IMR-90 (cell line): ENCODE measurements at regions not wholly inside any gene's neighbourhood (a gene's known extent, or its start where the extent isn't known, plus 50 kb on each side); places are given as distances from the start of the nearest gene placed in this dataset.

Source experiments
- ATAC-seq: fragments of 200-7000 bp; cut with Tn5 transposase; 2 replicates; pipeline ENCODE4 v1.9.1; 2020; ENCODE audit warnings: low read depth, mild to moderate bottlenecking, moderate library complexity
- BruUV-seq: library from RNA; stranded (reverse); fragments of 400-500 nt; replicated peaks from 2 replicates; lab custom pipeline; 2021; lab: Mats Ljungman, UMichigan
- CTCF ChIA-PET: fragments of 300-600 bp; formaldehyde crosslinking; extraction: SDS; loops from one replicate; lab custom pipeline; 2021; ENCODE audit warnings: antibody characterized with exemption; lab: Yijun Ruan, JAX
- POLR2A ChIA-PET: fragments of 300-600 bp; sonication (Branson Sonifier 250); formaldehyde crosslinking; loops from one replicate; lab custom pipeline; 2022; ENCODE audit warnings: antibody characterized with exemption; ENCODE audit not compliant: unreplicated experiment; lab: Charles Lee
- DNase-seq: peaks from one replicate; pipeline ENCODE4 v3.0.0; 2013
- H2AFZ ChIP-seq: replicated peaks from 2 replicates; pipeline ENCODE3; 2013; ENCODE audit warnings: low read length, mild to moderate bottlenecking; ENCODE audit not compliant: poor library complexity
- H2AK5ac ChIP-seq: 2 replicates; pipeline ENCODE4 v1.6.1; 2013; ENCODE audit warnings: low read depth, low read length, inconsistent platforms
- H2AK9ac ChIP-seq: replicated peaks from 2 replicates; pipeline ENCODE3; 2013; ENCODE audit warnings: mild to moderate bottlenecking, low read depth, low read length, moderate library complexity; ENCODE audit not compliant: poor library complexity
- H2BK120ac ChIP-seq: 2 replicates; pipeline ENCODE4 v1.6.1; 2013; ENCODE audit warnings: low read depth, low read length, inconsistent platforms
- H2BK15ac ChIP-seq: 3 replicates; pipeline ENCODE4 v1.6.1; 2013; ENCODE audit warnings: low read depth, low read length, inconsistent platforms
- H2BK20ac ChIP-seq: 2 replicates; pipeline ENCODE4 v1.6.1; 2013; ENCODE audit warnings: low read depth, mild to moderate bottlenecking, inconsistent platforms, low read length, moderate library complexity
- H2BK5ac ChIP-seq: 2 replicates; pipeline ENCODE4 v1.6.1; 2013; ENCODE audit warnings: mild to moderate bottlenecking, low read depth, low read length, inconsistent platforms; ENCODE audit not compliant: poor library complexity, severe bottlenecking
- H3K14ac ChIP-seq: replicated peaks from 2 replicates; pipeline ENCODE4 v1.6.1; 2013; ENCODE audit warnings: low read depth, low read length, inconsistent platforms
- H3K18ac ChIP-seq: 2 replicates; pipeline ENCODE4 v1.6.1; 2013; ENCODE audit warnings: low read depth, low read length, control low read depth
- H3K23ac ChIP-seq: 2 replicates; pipeline ENCODE4 v1.6.1; 2013; ENCODE audit warnings: low read depth, low read length, inconsistent platforms
- H3K27ac ChIP-seq: 2 replicates; pipeline ENCODE4 v1.5.1; 2013; ENCODE audit warnings: mild to moderate bottlenecking, control low read depth, low read length; ENCODE audit not compliant: insufficient read depth
- H3K27me3 ChIP-seq: 2 replicates; pipeline ENCODE4 v1.6.1; 2013; ENCODE audit warnings: low read length; ENCODE audit not compliant: control insufficient read depth, insufficient read depth
- H3K36me3 ChIP-seq: 2 replicates; pipeline ENCODE4 v1.6.1; 2013; ENCODE audit warnings: low read length, mixed read lengths; ENCODE audit not compliant: control insufficient read depth, insufficient read depth
- H3K4ac ChIP-seq: 2 replicates; pipeline ENCODE4 v1.6.1; 2013; ENCODE audit warnings: low read depth, low read length, inconsistent platforms
- H3K4me1 ChIP-seq: 2 replicates; pipeline ENCODE4 v1.6.1; 2013; ENCODE audit warnings: low read length, mixed read lengths; ENCODE audit not compliant: control insufficient read depth, insufficient read depth
- H3K4me2 ChIP-seq: 2 replicates; pipeline ENCODE4 v1.6.1; 2013; ENCODE audit warnings: low read depth, mild to moderate bottlenecking, control low read depth, low read length, moderate library complexity
- H3K4me3 ChIP-seq: 2 replicates; pipeline ENCODE4 v1.5.1; 2013; ENCODE audit warnings: low read depth, mild to moderate bottlenecking, control low read depth, low read length, moderate library complexity; ENCODE audit not compliant: insufficient read depth
- H3K56ac ChIP-seq: 2 replicates; pipeline ENCODE4 v1.6.1; 2013; ENCODE audit warnings: low read length, inconsistent platforms; ENCODE audit not compliant: insufficient read depth; ENCODE audit errors: extremely low read depth
- H3K79me1 ChIP-seq, 2 experiments: 2 replicates each; pipeline ENCODE4 v1.6.1; 2013; ENCODE audit warnings: low read length in 2 of 2, inconsistent platforms in 1 of 2, low read depth in 1 of 2
- H3K9ac ChIP-seq: 2 replicates; pipeline ENCODE4 v1.6.1; 2013; ENCODE audit warnings: low read depth, low read length, control low read depth
- H3K9me1 ChIP-seq: 2 replicates; pipeline ENCODE4 v1.6.1; 2013; ENCODE audit warnings: low read length, inconsistent platforms; ENCODE audit not compliant: insufficient read depth
- H3K9me3 ChIP-seq: 2 replicates; pipeline ENCODE4 v1.6.1; 2013; ENCODE audit warnings: low read length; ENCODE audit not compliant: control insufficient read depth, insufficient read depth
- H4K20me1 ChIP-seq: 2 replicates; pipeline ENCODE4 v1.6.1; 2013; ENCODE audit warnings: low read length, inconsistent platforms; ENCODE audit not compliant: insufficient read depth
- H4K5ac ChIP-seq: 2 replicates; pipeline ENCODE4 v1.6.1; 2013; ENCODE audit warnings: mild to moderate bottlenecking, low read depth, low read length, control low read depth
- H4K8ac ChIP-seq, 2 experiments: 2 replicates each; pipeline ENCODE4 v1.6.1; 2013; ENCODE audit warnings: low read depth in 2 of 2, low read length in 2 of 2, control low read depth in 1 of 2, inconsistent platforms in 1 of 2
- H4K91ac ChIP-seq: 2 replicates; pipeline ENCODE4 v1.6.1; 2013; ENCODE audit warnings: low read depth, low read length, inconsistent platforms; ENCODE audit not compliant: insufficient read depth
- BHLHE40 ChIP-seq: fragments of 150-350 bp; IDR thresholded peaks from 2 replicates; pipeline ENCODE4 v1.6.1; 2016; ENCODE audit warnings: mild to moderate bottlenecking, low read depth, low read length
- CEBPB ChIP-seq: IDR thresholded peaks from 2 replicates; pipeline ENCODE4 v1.6.1; 2012; ENCODE audit warnings: low read depth, low read length, improper control_type of control experiment
- CHD1 ChIP-seq: IDR thresholded peaks from 2 replicates; pipeline ENCODE4 v1.6.1; 2012; ENCODE audit warnings: low read depth, low read length, improper control_type of control experiment
- FOS ChIP-seq: fragments of 150-350 bp; IDR thresholded peaks from 2 replicates; pipeline ENCODE4 v1.6.1; 2016; ENCODE audit warnings: low read depth, low read length
- MAFK ChIP-seq: IDR thresholded peaks from 2 replicates; pipeline ENCODE4 v1.6.1; 2012; ENCODE audit warnings: low read depth, low read length, improper control_type of control experiment
- MAZ ChIP-seq: IDR thresholded peaks from 2 replicates; pipeline ENCODE4 v1.6.1; 2012; ENCODE audit warnings: low read depth, mild to moderate bottlenecking, low read length, improper control_type of control experiment, moderate library complexity, borderline replicate concordance
- POLR2A ChIP-seq: IDR thresholded peaks from 2 replicates; pipeline ENCODE4 v1.6.1; 2012; ENCODE audit warnings: mild to moderate bottlenecking, low read depth, low read length
- RAD21 ChIP-seq: IDR thresholded peaks from 2 replicates; pipeline ENCODE4 v1.6.1; 2012; ENCODE audit warnings: low read length, improper control_type of control experiment
- RCOR1 ChIP-seq: IDR thresholded peaks from 2 replicates; pipeline ENCODE4 v1.6.1; 2012; ENCODE audit warnings: mild to moderate bottlenecking, low read length, improper control_type of control experiment; ENCODE audit not compliant: insufficient replicate concordance
- RFX5 ChIP-seq: IDR thresholded peaks from 2 replicates; pipeline ENCODE4 v1.8.0; 2012; ENCODE audit warnings: low read depth, mild to moderate bottlenecking, low read length, moderate library complexity
- WGBS, 2 experiments: methylation state at CpG; one replicate each; pipeline versions ENCODE4 v1.1.5 to v1.1.7; 2013; ENCODE audit warnings: missing lambda C conversion rate in 2 of 2; ENCODE audit not compliant: insufficient read length in 1 of 2; ENCODE audit errors: extremely low coverage in 2 of 2; 5-methylcytosine and 5-hydroxymethylcytosine counted together
- dilution Hi-C: fragments of 300-500 bp; cut with HindIII; formaldehyde crosslinking; loops from one replicate; pipeline ENCODE4 v1.14.3; 2018; ENCODE audit warnings: low sequenced_read_pairs; ENCODE audit not compliant: unreplicated experiment
- in situ Hi-C: fragments of 300-500 bp; cut with MboI; formaldehyde crosslinking; loops from 3 replicates; pipeline ENCODE4 v1.14.3; 2019; ENCODE audit warnings: low sequenced_read_pairs, inconsistent platforms, mixed read lengths
- intact Hi-C: fragments of 100-400 bp; cut with micrococcal nuclease; formaldehyde crosslinking; loops from 2 replicates; pipeline ENCODE4 v1.10.0; 2022

- no peak overlapping the region for H2AK5ac ChIP-seq
- ChIA-PET CTCF (no interaction called here), POLR2A (no interaction called here)
- H3K27me3 ChIP-seq = no peaks in the 10 kb centered on the region
- H3K9me1 ChIP-seq = no peaks in the 10 kb centered on the region
- no peak overlapping the region for H3K23ac ChIP-seq
- no peak overlapping the region for H3K27ac ChIP-seq
- no peak overlapping the region for H2BK20ac ChIP-seq
- no peaks in the 10 kb centered on the region for H4K20me1 ChIP-seq
- no peak overlapping the region for H3K14ac ChIP-seq
- ATAC-seq = no peak
- H3K4me2 ChIP-seq = no peak overlapping the region
- dilution Hi-C loops = no loop called here
- WGBS, 2 experiments = no CpG with 5 or more reads among the region's 3 CpGs
- peaks cover 7% of the 10 kb centered on the region; the same call in 1 of the 2 replicates for H3K9me3 ChIP-seq
- in situ Hi-C loops = no loop called here
- BruUV-seq = no TSS peak
- no peaks in the 10 kb centered on the region for H3K36me3 ChIP-seq
- no peak for DNase-seq
- H4K8ac ChIP-seq = no peak overlapping the region
- H2AK9ac ChIP-seq = no peak overlapping the region
- no peak overlapping the region for H2BK5ac ChIP-seq
- H3K18ac ChIP-seq = no peak overlapping the region
- no peak overlapping the region for H3K56ac ChIP-seq
- H3K4me1 ChIP-seq = no peaks in the 10 kb centered on the region
- intact Hi-C loops = no loop called here
- H4K91ac ChIP-seq = no peak overlapping the region
- H2AFZ ChIP-seq = no peak overlapping the region
- H3K79me1 ChIP-seq = no peaks in the 10 kb centered on the region
- no peak overlapping the region for H4K5ac ChIP-seq
- no peak overlapping the region for H2BK120ac ChIP-seq
- TF ChIP-seq MAFK (no peak), FOS (no peak), CEBPB (no peak), RAD21 (no peak), RCOR1 (no peak), POLR2A (no peak), CHD1 (no peak), BHLHE40 (no peak), MAZ (no peak), RFX5 (no peak)
- H3K4me3 ChIP-seq = no peak overlapping the region
- H3K9ac ChIP-seq = no peak overlapping the region
- H2BK15ac ChIP-seq = no peak overlapping the region
- no peak overlapping the region for H3K4ac ChIP-seq
These were observed 79.9 kb upstream of the AADAT start for GRCh38 chr4:170169699-170170098.
